Suprapubic skin (tissue), 4 donors: ENCODE measurements at regions not wholly inside any gene's neighbourhood (a gene's known extent, or its start where the extent isn't known, plus 50 kb on each side); places are given as distances from the start of the nearest gene placed in this dataset.

Experiments
- EP300 ChIP-seq: sonication (generic); formaldehyde crosslinking; IDR thresholded peaks from one replicate; pipeline ENCODE4 v1.6.1; 2017; ENCODE audit warnings: antibody characterized with exemption
- POLR2A ChIP-seq, 2 donors: fragments of 450-650 bp; IDR thresholded peaks; one replicate each; pipeline ENCODE4 v1.6.1; 2017; ENCODE audit warnings: antibody characterized with exemption in 2 of 2, mild to moderate bottlenecking in 2 of 2, moderate library complexity in 2 of 2
- POLR2AphosphoS5 ChIP-seq, 3 donors: sonication (generic); formaldehyde crosslinking; IDR thresholded peaks; one replicate each; pipeline ENCODE4 v1.6.1; 2017; ENCODE audit warnings: antibody characterized with exemption in 3 of 3
- TF ChIP-seq, protein P1 (sequence below), 2 donors: fragments of 200-600 bp in 1 of 2; fragments of 450-650 bp in 1 of 2; sonication (generic) in 1 of 2; IDR thresholded peaks; one replicate each; pipeline ENCODE4 v1.5.1; 2016 to 2019; ENCODE audit warnings: antibody characterized with exemption in 2 of 2, mild to moderate bottlenecking in 1 of 2, moderate library complexity in 1 of 2

DNA sequence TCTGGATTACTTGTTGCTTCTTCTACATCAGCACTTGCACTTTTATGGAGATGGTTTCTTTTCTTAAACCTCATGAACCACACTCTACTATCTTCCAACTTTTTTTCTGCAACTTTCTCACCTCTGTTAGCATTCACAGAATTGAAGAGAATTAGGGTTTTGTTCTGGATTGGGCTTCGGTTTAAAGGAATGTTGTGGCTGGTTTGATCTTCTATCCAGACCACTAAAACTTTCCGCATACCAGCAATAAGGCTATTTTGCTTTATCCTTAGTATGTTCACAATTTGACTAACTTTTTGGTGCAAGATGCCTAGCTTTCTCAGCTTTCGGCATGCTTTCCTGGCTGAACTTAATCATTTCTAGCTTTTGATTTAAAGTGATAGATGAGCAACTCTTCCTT is 666.7 kb upstream of the MIR17HG start:
- TF ChIP-seq, protein P1, sequence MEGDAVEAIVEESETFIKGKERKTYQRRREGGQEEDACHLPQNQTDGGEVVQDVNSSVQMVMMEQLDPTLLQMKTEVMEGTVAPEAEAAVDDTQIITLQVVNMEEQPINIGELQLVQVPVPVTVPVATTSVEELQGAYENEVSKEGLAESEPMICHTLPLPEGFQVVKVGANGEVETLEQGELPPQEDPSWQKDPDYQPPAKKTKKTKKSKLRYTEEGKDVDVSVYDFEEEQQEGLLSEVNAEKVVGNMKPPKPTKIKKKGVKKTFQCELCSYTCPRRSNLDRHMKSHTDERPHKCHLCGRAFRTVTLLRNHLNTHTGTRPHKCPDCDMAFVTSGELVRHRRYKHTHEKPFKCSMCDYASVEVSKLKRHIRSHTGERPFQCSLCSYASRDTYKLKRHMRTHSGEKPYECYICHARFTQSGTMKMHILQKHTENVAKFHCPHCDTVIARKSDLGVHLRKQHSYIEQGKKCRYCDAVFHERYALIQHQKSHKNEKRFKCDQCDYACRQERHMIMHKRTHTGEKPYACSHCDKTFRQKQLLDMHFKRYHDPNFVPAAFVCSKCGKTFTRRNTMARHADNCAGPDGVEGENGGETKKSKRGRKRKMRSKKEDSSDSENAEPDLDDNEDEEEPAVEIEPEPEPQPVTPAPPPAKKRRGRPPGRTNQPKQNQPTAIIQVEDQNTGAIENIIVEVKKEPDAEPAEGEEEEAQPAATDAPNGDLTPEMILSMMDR (IDR thresholded peaks at IDR 0.05): no peak
- TF ChIP-seq POLR2AphosphoS5 (IDR thresholded peaks at IDR 0.05): no peak
- no peak for TF ChIP-seq POLR2A (IDR thresholded peaks at IDR 0.05)
- TF ChIP-seq EP300: no peak
